ENCODE measurements at regions not wholly inside any gene's neighbourhood (a gene's known extent, or its start where the extent isn't known, plus 50 kb on each side); places are given as distances from the start of the nearest gene placed in this dataset.

DNA sequence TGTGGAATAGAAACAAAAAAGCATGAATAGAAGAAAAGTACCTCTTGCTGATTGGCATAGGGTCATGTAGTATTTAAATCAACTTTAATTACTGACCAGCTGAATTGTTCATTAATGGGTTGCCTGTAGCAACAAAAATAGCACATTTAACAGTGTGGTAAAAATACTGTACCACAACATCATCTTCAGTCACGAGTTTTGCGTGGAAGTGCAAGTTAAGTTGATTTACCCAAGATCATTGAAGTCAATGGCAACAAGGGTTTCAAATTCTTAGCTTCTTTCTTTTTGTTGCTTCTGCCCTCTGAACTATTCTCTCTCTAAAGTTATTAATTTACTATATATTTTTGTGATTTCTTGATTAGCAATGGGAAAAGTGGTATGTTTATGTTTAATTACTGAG, 526.6 kb downstream of the C4orf33 start:
- no peak for TF ChIP-seq EZH2 (IDR thresholded peaks at IDR 0.05; ENCODE audit: low read length)
- TF ChIP-seq, protein P1, sequence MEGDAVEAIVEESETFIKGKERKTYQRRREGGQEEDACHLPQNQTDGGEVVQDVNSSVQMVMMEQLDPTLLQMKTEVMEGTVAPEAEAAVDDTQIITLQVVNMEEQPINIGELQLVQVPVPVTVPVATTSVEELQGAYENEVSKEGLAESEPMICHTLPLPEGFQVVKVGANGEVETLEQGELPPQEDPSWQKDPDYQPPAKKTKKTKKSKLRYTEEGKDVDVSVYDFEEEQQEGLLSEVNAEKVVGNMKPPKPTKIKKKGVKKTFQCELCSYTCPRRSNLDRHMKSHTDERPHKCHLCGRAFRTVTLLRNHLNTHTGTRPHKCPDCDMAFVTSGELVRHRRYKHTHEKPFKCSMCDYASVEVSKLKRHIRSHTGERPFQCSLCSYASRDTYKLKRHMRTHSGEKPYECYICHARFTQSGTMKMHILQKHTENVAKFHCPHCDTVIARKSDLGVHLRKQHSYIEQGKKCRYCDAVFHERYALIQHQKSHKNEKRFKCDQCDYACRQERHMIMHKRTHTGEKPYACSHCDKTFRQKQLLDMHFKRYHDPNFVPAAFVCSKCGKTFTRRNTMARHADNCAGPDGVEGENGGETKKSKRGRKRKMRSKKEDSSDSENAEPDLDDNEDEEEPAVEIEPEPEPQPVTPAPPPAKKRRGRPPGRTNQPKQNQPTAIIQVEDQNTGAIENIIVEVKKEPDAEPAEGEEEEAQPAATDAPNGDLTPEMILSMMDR (optimal IDR thresholded peaks at IDR 0.05 in 1 of 3, IDR thresholded peaks at IDR 0.05 in 1 of 3, conservative IDR thresholded peaks at IDR 0.05 in 1 of 3; ENCODE audit: extremely low read depth in 1 of 3, insufficient read depth in 2 of 3, low read length in 3 of 3), result no peak
